NOMO-1 treated with DMSO at 0.1 percent for 48 hours (cell line): ENCODE measurements at regions not wholly inside any gene's neighbourhood (a gene's known extent, or its start where the extent isn't known, plus 50 kb on each side); places are given as distances from the start of the nearest gene placed in this dataset.
"Not testable (repeated sequence)": the region's sequence is repeated elsewhere in the genome, so short reads cannot be mapped to it uniquely, and the experiment has no call there.

ENCODE experiments used
- DNase-seq: peaks from one replicate; lab custom pipeline; 2025; ENCODE audit not compliant: unreplicated experiment; lab: John Stamatoyannopoulos, UW

DNA sequence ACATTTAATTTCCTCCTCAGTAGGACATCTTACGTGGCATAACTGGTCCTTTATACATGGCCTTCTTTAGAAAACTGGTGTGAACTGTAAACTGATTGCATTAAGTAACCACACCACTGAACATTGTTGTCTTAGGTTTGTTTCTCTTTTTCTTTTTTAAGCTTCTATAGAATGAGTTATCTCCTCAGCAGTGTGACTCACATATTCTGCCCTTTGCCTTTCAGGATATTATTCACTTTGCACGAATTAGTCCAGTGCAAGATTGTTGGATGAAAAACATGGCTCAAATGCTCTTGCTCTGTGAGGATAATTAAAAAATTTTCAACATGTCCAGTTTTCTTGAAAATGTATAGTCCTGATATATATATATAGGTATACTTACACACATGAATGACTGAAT lies 147.6 kb downstream of the KBTBD8 start:
- no peak for DNase-seq

DNA sequence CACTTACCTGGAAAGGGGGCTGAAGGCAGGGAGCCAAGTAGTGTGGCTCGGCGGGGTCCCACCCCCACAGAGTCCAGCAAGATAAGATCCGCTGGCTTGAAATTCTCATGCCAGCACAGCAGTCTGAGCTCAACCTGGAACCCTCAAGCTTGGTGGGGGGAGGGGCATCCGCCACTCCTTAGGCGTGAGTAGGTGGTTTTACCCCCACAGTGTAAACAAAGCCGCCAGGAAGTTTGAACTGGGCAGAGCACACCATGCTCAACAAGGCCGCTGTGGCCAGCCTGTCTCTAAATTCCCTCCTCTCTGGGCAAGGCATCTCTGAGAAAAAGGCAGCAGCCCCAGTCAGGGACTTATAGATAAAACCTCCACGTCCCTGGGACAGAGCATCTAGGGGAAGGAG lies 156.3 kb downstream of the KBTBD8 start:
- DNase-seq: no peak

DNA sequence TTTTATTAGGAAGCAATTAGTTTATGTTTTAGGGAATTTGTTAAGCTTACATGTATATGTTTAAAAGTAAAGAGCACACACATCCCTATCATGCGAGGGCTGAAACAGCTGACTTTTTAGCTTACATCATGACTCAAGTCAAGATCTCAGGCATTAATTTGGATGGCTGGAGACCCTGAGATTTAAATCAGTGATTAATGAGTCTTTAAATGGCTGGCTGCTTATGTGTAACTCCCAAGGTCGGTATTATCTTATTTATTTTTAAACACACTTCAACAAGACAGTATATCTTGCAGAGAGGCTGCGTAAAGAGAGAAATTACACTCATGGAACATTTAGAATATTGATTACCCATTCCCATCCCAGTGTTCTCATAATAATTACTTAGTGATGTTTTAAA lies 169.4 kb downstream of the KBTBD8 start:
- DNase-seq: no peak

DNA sequence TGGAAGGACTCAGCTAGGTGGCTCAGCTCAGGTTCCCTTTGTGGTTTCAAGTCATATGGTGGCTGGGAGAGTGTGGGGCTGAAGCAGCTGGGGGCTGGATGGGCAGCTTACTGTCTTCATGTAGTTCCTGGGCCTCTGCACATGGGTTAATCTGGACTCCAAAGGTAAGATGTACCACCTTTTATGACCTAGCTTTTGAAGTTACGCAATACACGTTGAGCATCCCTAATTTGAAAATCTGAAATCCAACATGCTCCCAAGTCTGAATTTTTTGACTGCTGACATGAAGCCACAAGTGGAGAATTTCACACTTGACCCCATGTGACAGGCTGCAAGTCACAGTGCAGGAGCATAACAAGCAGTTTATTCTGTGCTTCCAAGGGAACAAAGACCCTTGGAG lies 173.7 kb downstream of the KBTBD8 start:
- DNase-seq: no peak

DNA sequence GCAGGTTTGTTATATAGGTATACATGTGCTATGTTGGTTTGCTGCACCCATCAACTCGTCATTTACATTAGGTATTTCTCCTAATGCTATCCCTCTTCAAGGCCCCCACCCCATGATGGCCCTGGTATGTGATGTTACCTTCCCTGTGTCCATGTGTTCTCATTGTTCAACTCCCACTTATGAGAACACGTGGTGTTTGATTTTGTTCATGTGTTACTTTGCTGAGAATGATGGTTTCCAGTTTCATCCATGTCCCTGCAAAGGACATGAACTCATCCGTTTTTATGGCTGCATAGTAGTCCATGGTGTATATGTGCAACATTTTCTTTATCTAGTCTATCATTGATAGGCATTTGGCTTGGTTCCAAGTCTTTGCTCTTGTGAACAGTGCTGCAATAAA lies 175.0 kb downstream of the KBTBD8 start:
- DNase-seq: not testable (repeated sequence)

DNA sequence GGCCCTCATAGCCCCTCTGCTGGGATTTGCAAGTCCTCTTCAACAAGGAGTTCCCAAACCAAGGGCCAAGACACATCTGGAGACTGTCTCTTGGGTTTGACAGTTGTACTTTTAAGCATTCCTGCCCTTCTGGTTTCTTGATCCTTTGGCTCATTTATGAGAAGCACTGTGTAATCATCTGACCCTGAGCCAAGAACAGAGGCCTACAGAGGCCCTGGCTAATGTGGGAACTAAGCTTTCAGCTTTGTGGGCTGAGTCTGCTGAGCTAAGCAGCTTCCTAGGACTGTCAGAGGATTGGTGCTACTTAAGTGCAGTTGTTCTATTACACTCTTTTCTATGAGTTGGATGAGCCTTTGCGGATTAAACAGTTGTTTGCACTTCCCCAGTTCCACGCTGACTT lies 178.3 kb downstream of the KBTBD8 start:
- no peak for DNase-seq

DNA sequence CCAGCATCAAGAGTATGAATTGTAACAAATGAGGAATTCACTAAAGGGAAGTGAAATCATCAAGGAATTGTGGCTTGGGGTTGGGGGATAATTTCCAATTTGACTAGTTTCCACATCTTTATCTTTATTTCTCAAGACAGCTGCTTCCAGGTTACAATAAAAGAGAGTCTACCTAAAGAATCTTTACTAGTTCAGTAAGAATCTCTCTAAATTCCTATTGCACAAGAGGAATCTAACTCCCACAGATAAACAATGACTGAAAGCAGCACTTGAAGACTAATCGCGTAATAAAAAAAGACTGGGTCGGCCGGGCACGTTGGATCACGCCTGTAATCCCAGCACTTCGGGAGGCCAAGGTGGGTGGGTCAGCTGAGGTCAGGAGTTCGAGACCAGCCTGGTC lies 194.4 kb downstream of the KBTBD8 start:
- DNase-seq: no peak

DNA sequence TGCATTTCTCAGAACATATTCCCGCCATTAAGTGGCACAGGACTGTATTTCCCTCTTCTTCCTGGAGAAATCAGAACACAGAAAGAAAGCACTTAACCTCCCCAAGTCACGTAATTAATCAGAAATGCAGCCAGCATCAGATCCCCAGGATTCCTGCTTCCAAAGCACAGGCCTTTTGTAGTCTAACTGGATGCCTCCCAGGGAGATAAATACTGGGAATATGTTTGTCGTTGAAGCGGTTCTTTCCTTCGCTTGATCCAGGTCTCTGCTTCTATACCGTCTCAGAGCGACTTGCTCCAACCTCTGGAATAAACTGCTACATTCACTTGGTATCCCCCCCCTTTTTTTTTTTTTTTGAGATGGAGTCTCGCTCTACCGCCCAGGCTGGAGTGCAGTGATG lies 198.6 kb downstream of the KBTBD8 start:
- DNase-seq: no peak

DNA sequence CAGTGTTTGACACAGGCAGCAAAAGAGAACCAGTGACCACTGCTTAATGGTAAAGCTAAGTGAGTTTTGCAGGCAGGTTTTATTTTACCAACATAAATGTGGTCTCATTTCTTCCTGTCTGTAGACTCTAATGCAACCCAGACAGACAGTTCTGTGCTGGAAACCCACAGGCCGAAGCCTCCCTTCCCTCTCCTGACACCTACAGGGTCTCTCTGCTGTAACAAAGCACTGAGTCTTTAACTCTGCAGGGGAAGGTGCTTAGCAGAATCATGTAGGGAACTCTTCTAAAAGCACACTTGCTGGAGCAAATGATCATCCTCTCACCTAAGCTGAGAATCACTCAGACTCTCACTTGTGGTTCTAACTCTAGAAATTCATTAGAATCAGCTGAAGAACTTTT lies 200.3 kb downstream of the KBTBD8 start:
- no peak for DNase-seq

DNA sequence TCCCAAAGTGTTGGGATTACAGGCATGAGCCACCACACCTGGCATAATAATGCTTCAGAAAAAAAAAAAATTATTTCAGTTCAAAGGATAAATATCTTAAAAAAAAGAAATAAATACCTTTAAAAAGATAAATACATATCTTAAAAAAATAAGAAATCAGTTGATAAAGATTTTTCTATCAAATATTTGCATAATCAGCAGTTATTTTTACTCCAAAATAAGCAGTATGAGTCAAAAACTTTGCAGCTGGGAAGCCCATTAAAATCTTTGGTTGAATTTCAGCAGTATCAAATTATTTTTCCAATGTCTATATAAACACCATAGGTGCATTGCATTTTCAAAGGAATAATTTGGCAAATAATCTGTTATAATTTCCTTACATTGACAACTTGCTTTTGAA lies 202.5 kb downstream of the KBTBD8 start:
- DNase-seq: no peak

DNA sequence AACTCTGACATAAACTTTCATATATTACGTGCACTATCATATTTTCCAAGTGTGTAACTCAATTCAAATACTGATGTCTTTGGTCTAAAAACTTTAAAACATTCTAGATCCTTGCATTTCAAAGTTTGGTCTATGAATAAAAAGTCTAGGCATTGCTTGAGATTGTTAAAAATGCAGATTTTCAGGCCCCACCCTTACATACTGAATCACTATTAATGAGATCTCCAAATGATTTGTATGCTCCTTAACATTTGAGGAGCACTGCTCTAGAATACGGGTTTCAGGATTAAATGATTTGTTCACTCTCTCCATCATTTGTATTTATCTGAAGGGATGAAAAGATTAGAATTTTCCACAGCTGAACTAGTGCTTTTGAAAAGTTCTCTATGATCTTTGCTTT lies 202.9 kb downstream of the KBTBD8 start:
- DNase-seq: no peak

DNA sequence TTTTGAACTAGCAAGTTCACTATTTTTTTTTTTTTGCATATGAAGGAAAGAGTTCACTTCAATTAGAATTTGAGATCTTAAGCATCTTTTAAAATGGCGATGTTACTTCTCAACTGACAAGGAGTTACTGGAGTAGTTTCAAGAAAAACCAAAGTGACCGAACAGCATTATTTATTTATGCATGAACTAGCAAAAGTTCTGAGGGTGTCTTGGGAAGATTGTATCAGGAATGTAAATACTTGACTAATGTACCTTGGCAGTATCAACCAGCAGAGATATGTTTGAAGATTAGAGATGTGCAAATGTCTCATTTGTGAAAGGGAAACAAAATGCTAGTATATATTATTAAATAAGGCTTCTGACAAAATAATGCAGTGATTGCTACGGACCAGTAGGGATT lies 203.9 kb downstream of the KBTBD8 start:
- no peak for DNase-seq

DNA sequence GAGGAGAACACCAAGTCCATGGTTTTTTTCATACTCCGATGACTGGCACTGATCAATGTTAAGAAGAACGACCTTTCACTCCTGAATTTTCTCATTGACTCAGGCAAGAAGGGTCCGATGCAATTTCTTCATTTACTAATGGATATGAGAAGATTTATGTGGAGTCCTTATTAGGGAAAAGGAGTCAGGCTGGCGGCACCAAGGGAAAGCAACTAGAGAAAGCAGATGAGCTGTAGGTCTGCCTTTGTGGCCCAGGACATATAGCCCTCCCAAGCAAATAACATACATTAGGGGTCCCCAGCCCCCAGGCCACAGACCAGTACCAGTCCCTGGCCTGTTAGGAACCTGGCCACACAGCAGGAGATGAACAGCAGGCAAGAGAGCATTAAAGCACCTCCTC lies 206.8 kb downstream of the KBTBD8 start:
- no peak for DNase-seq

DNA sequence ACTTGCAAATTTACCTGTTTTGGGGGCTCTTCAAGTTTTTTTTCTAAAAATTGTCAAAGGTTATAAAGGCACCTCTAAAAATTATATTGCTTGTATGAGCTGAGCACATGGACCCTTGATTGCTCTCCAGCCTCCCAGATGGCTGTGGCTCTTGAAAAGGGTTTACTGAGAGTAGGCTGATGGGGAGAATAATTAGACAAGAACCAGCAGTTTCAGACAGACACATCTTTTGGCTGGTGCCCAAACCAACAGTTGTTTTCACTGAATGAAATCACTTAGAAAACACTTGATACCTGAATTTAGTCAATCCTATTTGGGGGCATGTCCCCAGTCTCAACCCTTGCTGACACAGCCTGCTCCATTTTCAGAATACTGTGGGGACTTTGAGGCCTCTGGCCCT lies 217.6 kb downstream of the KBTBD8 start:
- DNase-seq: no peak

DNA sequence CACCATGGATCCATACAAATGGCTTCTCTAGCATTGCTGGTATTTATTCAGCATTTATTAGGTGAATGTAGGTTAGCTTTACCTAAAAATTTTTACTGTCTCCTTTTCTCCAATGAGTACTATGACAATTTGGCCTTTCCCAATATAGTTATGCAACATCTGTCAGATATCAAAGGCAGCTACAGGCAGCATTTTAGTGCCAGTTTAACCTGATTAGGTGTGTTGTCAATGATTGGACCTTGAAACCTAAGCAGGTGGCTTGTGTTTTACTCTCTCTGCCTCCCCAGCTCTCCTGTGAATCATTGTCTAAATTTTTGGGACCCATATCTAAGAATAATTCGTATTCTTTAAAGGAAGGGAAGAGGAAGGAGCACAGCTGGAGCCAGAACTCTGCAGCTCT lies 228.9 kb downstream of the KBTBD8 start:
- DNase-seq: no peak

DNA sequence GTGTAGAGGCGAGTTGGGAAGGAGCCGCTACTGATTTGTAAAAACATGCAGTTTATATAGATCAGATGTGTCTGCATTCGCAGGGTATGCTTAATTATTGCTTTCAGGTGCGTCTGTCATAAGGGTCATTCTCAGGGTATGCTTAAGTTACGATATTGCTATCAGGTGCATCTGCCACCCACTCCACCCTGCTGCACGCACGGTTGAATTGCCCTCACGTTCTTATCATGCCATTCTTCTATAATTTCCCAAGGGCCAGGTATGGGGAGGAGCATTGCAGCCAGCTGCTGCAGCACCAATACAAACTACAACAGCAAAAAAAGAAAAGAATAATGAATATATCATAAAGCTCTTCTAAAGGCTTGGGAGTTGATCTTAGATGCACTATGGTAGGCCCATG lies 230.0 kb downstream of the KBTBD8 start:
- no peak for DNase-seq

DNA sequence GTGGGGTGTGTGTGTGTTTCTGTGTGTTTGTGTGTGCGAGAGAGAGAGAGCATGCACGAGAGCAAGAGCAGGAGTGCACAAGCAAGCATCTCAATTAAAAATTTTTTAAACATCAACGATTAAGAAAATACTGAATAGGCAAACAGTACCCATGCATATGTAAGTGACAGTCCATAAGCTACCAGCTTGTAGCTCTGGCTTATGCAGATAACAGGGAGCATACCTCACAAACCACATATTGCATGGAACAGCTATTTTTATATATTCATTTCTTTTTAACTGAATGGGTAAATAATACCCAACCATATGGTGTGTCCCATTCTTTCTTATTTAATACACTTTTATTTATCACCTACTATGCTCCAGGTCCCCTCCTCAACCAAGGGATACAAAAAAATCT lies 234.5 kb downstream of the KBTBD8 start:
- DNase-seq: no peak

DNA sequence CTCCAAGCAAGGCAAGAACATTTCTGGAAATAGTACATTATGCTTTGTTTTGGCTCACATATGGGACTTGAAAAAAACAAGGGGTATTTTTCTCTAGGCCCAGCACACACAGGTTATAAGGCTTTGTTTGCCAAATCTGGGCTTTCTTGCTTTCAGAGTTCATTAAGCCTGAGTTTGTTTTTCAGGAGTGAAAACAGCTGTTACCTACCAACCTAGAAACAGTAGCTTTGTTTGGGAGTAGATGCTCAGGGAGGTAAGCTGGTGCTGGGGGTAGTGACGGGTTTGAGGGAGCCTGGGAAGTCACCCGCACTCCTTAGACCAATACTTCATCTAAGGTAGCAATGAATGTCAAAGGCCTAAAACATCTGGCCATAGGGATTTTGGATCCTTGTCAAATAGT lies 241.2 kb downstream of the KBTBD8 start:
- DNase-seq: no peak

DNA sequence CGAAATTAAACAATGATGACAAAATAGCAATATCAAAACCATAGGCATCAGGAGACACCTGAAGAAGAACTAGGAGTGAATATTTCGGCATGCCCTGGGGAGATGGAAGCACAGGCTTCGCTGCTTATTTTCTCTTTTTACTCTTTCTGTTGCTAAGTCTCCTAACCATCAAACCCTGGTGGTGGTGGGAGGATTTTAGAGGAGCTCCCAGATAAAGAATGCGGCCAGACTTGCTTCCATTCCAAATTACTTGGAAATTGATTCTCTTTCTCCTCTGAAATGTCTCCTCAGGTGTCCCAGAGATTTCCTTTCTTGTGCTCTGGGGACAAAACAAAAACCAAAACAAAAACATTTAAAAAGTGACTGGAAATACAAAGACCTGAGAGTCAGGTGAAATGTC lies 243.0 kb downstream of the KBTBD8 start:
- DNase-seq: no peak

DNA sequence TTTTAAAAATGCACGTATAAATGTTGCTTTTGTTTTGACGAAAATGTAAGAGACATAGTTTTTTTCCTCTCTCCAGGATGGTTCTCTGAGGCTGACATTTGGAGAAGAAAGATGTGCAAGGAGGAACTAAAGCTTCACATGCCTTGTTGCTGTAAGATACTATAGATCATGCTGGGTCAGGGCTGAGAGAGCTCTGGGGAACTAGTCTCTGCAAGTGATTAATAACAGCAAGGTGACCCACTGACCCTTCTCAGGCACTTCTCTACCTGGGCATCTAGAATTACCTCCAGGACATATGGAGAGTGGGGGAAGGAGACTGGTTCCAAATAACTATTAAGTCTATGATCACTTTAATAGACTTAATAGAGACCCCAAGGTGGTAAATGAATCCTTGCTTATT lies 246.0 kb downstream of the KBTBD8 start:
- DNase-seq: no peak

DNA sequence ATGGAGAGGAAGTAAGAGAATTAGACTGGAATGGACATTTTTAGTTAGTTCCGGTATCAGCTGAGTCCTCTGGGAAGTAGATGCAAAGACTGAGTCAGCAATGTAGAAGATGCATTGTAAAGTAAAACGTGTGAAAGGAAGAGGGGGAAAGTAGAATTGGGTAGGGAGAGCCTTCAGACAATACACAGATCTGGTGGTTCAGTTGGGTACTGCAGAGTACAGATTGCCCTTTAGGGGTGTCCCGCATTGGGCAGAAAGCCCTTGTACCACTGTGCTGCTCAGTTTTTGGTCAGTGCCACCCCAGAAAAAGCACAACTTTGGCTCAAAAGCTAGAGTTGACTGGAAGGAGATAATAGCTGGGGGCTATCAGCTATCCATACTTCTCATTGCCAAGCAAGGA lies 247.4 kb downstream of the KBTBD8 start:
- DNase-seq: no peak

DNA sequence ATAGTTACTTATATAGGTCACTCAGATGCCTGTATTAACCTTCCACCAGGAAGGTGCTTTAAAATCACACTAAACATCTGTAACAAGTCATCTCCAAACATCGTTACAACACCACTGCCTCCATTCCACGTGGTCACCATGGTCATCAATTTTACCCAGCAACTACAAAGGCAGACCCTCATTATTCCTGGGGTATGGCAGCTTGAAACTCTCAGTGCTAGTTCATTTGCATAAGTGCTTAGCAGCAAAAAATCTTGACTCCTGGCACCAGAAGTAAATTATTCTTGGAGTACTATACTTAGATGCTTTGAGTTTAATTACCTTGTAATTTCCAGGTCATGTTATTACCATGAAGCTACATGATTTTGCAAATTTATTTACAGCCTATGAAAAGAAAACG lies 250.6 kb downstream of the KBTBD8 start:
- DNase-seq: no peak

DNA sequence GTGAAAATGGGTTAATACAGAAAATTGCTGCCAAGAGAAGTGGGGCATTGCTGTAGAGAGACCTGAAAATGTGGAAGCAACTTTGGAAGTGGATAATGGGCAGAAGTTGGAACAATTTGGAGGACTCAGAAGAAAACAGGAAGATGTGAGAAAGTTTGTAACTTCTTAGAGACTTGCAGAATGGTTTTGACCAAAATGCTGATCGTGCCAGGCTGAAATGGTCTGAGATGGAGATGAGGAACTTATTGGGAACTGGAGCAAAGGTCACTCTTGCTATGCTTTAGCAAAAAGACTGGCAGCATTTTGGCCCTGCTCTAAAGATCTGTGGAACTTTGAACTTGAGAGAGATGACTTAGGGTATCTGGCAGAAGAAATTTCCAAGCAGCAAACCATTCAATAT lies 254.8 kb downstream of the KBTBD8 start:
- DNase-seq: not testable (repeated sequence)

DNA sequence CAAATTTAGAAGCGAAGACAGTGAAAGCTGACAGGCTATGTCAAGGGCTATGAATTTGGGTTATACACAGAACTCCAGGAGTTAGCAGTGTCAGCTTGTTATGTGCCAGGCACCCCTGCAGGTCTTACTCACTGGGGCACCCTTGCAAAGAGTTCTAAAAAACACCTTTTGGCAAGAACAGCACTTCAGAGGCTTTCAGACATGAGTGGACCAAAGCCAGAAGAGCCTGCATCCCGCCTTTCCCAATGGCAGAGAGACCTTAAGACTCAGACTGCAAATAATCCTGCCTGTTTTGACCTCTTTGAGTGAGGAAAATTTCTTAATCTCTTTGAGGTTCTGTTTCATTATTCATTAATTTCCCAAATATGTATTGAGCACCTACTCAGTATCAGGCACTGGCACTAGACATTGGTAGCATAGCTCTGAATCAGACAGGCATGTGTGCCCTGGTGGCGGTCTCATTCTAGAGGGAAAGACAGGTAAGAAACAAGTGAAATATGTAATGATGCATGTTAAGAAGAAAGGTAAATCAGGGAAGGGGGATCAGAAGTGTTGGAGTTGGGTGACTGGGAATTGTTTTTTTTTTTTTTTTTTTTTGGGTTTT lies 280.0 kb downstream of the KBTBD8 start:
- DNase-seq: no peak
